HG03135 (cell line): ENCODE measurements at regions not wholly inside any gene's neighbourhood (a gene's known extent, or its start where the extent isn't known, plus 50 kb on each side); places are given as distances from the start of the nearest gene placed in this dataset.
"Not testable (repeated sequence)": the region's sequence is repeated elsewhere in the genome, so short reads cannot be mapped to it uniquely, and the experiment has no call there.

Experiments used
- ATAC-seq: cut with Tn5 transposase; IDR thresholded peaks from one replicate; pipeline ENCODE4 v1.9.1; 2021; ENCODE audit warnings: mild to moderate bottlenecking, moderate library complexity; ENCODE audit not compliant: unreplicated experiment

- ATAC-seq: no peak
Measured at GRCh38 chr22:48835857-48836672, 991.6 kb downstream of the BRD1 start.

DNA sequence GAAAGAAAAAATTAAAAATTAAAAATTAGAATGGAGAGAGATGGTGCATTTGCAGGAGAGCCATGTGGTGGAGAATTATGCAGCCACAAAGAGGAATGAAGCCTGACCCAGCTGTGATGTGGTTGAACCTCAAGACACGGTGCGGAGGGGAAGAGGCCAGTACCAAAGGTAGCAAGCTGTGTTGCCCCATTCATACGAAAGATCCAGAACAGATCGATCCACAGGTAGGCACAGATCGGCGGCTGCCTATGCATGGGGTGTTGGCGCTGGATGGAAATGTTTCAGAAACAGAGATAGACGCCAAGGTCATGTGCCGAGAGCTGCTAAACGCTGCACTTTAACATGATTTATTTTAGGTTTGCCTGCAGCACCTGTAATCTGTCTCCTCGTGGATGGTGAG lies 992.3 kb downstream of the BRD1 start:
- no peak for ATAC-seq

DNA sequence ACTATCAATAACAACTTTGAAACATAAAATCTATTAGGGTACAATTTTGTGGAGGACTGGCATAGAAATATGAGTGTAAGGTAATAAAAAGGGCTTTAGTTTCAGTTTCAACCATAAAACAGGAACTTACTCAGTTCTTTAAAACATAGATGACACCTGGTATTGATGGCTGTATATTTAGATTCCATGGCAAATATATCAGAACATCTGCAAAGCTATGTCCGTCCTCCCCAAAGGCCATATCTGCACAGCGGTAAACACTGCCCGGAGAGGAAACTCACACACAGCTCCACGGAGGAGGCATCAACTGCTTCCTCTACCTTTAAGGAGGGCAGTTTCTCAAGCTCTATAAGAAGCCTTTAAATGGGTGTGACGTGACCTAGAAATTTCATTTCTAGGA lies 993.3 kb downstream of the BRD1 start:
- no peak for ATAC-seq

DNA sequence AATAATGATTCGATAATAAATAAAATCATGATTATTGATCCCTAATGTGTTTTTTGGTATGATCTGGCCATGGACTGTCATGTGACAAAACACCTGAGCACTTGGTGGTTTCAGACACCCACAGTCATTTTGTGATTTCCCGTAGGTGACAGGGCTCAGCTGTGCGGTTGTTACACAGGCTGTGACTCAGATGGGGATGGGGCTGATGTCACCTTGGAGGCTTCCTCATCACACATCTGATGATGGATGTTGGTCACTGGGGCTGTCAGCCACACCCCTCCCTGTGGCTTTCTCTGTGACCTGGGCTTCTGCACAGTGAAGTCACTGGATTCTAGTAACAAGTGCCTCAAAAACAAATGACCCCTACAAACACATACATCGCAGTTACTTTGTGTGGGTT lies 995.1 kb downstream of the BRD1 start:
- ATAC-seq: no peak

GRCh38 chr22:48829908-48830307 lies 997.8 kb downstream of the BRD1 start:
- no peak for ATAC-seq

DNA sequence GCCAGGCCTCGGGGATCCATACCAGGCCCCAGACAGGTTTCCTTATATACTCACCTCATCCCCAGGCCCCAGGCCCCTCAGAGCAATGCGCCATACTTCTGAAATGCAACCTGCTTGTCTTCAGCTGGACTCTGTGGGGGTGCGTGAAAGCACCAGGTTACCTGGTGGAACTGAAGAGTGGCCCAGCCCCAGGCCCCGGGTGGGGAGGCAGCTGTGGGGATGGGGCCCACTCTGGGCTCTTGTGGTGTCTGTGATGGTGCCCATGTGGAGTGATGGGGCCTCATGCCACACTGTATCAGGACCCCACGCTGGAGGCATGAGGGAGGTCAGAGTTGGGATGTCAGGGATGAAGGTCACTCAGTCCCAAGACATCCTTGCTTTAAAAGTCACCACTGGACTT lies 999.0 kb downstream of the BRD1 start:
- ATAC-seq: no peak

DNA sequence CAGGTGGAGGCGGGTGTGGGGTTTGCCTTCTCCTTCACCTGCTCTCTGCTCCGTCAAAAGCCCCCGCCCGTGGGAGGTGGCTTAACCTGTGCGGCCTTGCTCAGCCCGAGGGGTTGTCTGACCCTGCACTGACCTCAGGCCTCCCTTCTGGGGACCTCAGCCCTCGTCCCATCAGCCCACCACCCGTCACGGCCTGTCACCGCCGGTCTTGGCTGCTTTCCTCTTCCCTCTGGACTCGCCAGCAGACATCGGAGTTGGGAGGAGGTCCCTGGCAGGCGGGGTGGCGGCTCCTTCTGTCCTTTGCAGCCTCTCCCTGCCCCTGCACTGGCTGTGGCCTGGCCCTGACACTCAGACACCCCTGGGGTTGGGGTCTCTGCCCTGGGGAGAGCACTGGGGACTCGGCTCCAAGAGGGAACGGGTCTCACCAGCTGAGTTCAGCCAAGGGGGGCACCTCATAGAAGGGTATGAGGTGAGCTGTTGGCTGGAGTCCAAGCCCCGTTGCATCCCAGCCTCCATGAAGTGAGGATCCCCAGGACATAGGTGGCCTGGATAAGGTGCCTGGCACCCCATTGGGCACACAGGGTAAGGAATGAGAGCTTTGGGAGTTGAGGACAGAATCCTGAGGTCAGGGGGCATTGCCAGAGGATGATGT lies 999.6 kb downstream of the BRD1 start:
- ATAC-seq: no peak

- ATAC-seq: no peak
Measured at GRCh38 chr22:48827268-48827846, 1000.3 kb downstream of the BRD1 start.

GRCh38 chr22:48826546-48826945 lies 1001.1 kb downstream of the BRD1 start:
- ATAC-seq: no peak

DNA sequence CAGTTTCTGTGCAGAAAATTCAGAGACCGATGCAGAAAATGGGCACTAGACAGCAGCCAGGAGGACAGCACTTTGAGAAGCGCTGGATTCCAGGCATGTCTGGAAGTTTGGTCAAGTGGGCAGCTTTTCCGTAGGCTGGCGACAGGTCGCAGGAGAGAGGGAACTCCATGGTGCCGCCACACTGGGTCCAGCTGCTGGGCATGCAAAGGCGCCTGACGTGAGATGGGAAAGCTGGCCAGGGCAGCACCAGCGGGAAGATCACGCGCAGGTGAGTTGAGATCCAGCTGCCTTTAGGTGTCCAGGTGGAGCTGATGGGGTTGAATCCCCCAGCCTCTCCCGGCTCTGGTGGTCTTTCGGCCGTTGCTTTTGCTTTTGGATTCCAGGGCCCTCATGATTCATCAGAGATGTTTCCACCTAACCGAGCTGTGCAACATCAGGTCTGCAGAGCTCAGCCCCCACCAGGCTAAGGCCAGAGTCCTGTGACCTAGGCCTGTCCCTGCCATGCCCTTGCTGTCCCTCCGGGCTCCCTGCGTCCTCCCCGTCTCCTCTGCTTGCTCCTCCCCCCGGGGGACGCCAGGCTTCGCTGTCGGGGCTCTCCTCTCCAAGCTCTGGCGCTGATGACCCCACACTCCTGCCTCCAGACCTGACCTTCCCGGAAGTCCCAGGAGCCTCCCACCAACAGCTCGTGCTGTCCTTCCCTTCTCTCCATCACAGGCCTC lies 1001.7 kb downstream of the BRD1 start:
- ATAC-seq: no peak

- no peak for ATAC-seq
Measured at GRCh38 chr22:48824712-48825651, 1002.7 kb downstream of the BRD1 start.

- no peak for ATAC-seq
Measured at GRCh38 chr22:48823941-48824340, 1003.7 kb downstream of the BRD1 start.

DNA sequence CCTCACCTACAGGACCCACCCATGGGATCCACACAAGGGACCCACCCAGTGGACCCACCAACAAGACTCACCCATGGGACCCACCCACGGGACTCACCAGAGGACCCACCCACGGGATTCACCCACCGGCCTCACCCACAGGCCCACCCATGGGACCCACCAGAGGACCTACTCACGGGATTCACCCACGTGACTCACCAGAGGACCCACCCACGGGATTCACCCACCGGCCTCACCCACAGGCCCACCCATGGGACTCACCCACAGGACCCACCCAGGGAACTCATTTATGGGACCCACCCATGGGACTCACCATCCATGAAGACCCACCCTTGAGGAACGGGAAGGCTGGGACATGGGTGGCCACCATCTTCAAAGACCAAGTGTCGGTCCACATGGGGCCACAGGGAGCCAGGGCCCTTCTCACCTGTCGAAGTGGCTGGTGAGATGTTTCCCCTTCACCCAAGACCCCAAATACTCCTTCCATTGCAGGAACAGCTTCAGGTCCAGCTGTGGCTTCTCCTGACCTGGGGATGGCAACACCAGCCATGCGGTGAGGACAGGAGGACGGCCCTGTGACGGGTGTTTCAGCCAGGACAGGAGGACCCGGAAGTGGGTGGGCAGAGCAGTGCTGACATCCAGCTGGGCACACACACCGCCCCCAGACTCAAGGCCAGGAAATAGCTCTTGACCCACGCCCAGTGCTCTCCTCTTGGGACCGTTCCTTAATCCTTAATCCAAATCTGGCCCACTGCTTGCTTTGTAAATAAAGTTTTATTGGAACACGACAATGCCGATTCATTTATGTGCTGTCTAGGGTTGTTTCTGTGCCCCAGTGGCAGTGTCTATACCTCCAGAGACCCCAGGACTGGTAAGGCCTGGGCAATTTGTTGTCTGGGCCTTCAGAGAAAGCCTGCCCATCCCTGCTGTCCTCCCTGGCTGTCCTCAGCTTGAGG lies 1005.1 kb downstream of the BRD1 start:
- no peak for ATAC-seq

DNA sequence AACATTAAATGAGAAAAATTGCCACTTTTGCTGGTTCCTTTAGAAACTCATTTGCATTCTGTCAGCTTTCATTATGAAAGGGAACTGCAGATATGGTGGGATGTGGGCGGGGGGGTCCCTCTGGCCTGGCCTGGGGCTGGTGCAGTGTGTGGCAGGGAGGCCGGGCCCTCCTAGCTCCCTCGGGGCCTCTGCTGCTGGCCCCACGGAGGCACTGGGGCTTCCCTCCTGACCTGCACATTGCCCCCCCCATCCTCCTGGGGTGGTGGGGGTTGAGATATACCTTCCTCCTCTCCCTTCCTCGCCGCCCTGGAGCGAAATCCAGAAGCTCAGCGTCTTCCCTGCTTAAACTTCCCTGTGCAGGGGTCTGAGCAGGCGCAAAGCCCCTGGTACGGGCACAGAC lies 1005.9 kb downstream of the BRD1 start:
- ATAC-seq: no peak

DNA sequence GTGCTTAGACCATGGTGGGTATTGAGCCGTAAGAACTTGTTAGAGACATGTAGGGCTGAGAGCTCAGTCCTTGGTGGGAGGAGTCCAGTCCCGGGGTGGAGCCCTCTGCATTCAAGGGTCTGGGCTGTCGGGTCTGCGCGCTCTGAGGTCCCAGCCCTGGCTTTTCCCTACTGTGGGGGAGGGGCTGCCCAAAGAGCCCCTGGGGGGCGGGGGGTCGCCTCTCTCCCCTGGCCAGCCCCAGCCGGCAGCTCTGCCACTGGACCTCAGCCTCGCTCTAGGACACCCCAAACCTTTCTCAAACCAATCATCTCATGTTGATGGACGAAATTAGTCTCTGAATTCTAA lies 1006.4 kb downstream of the BRD1 start:
- ATAC-seq: no peak

DNA sequence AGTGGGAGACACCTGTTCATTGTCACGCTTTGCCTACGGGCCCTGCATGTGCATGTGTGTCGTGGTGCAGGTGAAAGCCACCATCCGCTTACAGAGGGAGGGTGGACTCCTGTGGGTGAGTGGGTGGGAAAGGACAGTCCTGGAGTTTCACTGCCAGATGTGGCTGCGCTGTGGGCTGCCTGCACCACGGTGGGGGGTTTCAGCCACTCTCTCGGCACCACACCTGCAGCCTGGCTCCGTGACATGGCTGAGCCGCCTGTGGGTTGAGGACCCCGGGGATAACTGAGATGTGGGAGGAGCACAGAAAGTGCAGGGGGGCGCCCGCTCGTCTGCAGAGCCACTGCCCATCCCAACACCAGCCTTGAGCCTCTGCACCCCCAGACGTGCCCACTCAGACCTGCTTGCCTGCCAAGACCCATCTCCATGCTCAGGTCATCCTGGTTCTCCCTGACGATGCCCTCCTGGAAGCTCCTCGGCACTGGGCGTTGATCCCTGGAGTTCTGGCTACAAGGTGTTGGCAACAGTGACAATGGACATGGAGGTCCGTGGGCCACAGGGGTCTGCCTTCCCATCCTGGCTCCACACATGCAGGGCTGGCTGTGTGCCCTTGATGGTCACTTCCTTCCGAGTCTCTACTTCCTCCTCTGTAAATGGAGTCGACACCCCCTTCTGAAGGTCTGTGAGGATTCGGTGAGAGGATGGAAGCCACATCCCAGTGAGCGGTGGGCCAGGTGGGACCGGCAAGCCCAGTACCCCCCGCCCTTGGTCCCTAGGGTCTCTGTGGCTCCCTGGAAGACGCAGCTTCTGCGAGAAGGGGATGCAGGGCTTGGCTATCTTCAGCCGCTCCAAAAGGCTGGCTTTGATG lies 1007.0 kb downstream of the BRD1 start:
- no peak for ATAC-seq

GRCh38 chr22:48819961-48820360 lies 1007.7 kb downstream of the BRD1 start:
- ATAC-seq: no peak

DNA sequence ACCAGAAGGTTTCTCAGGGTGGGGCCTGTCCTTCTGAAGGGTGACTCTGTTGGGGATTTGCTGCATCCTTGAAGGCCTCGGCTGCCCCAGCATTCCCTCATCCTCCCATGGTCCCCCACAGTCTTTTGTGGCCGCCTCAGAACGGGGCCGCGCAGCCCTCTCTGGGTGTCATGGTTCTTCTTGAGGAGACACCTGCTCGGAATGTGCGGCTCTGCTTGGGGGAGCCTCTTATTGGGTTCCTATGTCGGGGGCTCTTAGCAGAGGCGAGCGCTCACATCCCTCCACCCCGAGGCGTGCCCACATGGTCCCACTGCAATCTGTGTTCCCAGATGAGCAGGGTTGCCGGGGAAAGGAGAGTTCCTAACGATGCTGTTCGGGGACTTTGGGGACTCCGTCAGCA lies 1008.4 kb downstream of the BRD1 start:
- no peak for ATAC-seq

DNA sequence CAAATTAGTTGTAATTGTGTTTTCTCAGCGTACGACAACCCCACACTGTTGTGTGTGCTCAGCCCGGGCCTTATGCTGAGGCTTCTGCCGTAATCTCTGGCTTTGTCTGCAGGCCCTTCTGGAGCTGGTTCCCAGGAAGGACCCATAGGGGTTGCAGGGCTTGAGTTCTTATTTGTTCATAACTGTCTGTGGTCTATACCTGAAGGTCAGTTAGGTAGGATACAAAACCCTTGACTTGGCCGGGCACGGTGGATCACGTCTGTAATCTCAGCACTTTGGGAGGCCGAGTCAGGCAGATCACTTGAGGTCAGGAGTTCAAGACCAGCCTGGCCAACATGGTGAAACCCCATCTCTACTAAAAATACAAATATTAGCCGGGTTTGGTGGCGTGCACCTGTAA lies 1010.2 kb downstream of the BRD1 start:
- ATAC-seq: not testable (repeated sequence)
